AG04450 (cell line): ENCODE measurements at regions not wholly inside any gene's neighbourhood (a gene's known extent, or its start where the extent isn't known, plus 50 kb on each side); places are given as distances from the start of the nearest gene placed in this dataset.

Source experiments
- CTCF ChIA-PET: fragments of 300-600, 350-600 bp; formaldehyde crosslinking; extraction: SDS; loops from one replicate; lab custom pipeline; 2022; ENCODE audit warnings: antibody characterized with exemption, inconsistent platforms; lab: Charles Lee
- POLR2A ChIA-PET: fragments of 350-600 bp; formaldehyde crosslinking; extraction: SDS; loops from one replicate; lab custom pipeline; 2021; ENCODE audit warnings: antibody characterized with exemption, inconsistent platforms; lab: Yijun Ruan, JAX
- DNase-seq: peaks from one replicate; pipeline ENCODE4 v3.0.0-alpha.2; 2011; ENCODE audit warnings: low read depth, low spot score
- H3K27ac ChIP-seq: one replicate; pipeline ENCODE4 v1.5.1; 2012; ENCODE audit warnings: low read depth, low read length, control low read depth
- H3K27me3 ChIP-seq: one replicate; pipeline ENCODE4 v1.6.0; 2012; ENCODE audit warnings: low read length; ENCODE audit not compliant: control insufficient read depth, insufficient read depth
- H3K4me3 ChIP-seq: 2 replicates; pipeline ENCODE4 v1.5.1; 2011; ENCODE audit warnings: mild to moderate bottlenecking, low read depth, low read length, control low read depth
- H3K9me3 ChIP-seq: 2 replicates; pipeline ENCODE4 v1.5.1; 2012; ENCODE audit warnings: low read length; ENCODE audit not compliant: control insufficient read depth, insufficient read depth
- TF ChIP-seq, protein P1 (sequence below): IDR thresholded peaks from 2 replicates; pipeline ENCODE4 v1.5.1; 2011; ENCODE audit warnings: low read depth, low read length, control low read depth, inconsistent platforms

DNA sequence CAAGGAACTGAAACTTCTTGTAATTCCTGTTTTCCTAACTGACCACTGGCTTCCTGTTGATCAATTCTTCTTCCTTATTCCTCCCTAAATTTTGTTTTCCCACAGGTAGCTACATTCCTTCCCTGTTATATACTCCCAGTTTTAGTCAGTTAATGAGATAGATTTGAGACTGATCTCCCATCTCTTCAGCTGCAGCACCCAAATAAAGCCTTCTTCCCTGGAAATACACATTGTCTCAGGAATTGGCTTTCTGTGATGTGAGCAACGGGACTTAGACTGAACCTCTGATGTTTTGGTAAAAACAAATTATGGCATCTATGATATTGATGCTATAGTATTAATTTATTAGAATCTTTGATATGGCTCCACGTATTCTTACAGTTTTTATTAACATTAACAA is 617.3 kb upstream of the ST8SIA4 start:
- H3K27ac ChIP-seq: no peak overlapping the region
- H3K9me3 ChIP-seq: no peaks in the 10 kb centered on the region
- CTCF ChIA-PET: no interaction called here
- POLR2A ChIA-PET: no interaction called here
- H3K27me3 ChIP-seq: no peaks in the 10 kb centered on the region
- no peak for DNase-seq
- H3K4me3 ChIP-seq: no peak overlapping the region
- TF ChIP-seq, protein P1, sequence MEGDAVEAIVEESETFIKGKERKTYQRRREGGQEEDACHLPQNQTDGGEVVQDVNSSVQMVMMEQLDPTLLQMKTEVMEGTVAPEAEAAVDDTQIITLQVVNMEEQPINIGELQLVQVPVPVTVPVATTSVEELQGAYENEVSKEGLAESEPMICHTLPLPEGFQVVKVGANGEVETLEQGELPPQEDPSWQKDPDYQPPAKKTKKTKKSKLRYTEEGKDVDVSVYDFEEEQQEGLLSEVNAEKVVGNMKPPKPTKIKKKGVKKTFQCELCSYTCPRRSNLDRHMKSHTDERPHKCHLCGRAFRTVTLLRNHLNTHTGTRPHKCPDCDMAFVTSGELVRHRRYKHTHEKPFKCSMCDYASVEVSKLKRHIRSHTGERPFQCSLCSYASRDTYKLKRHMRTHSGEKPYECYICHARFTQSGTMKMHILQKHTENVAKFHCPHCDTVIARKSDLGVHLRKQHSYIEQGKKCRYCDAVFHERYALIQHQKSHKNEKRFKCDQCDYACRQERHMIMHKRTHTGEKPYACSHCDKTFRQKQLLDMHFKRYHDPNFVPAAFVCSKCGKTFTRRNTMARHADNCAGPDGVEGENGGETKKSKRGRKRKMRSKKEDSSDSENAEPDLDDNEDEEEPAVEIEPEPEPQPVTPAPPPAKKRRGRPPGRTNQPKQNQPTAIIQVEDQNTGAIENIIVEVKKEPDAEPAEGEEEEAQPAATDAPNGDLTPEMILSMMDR: no peak

DNA sequence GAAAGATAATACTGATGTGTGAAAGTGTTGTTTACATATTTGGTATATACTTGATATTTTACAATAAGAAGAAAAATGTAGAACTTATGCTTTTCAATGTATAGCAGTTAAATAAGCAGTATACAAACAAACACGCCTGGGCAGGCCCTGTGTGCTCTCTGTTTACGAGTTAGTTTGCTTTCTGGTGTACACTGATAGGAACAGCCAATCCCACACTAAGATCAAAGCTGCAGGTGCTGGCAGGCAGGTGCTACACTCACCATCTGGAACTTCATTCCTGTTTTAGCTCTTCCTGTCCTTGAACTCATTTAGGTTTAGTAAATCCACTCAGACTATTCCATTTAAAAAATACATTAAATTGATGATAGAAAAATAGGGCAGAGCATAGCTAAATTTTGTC is 614.7 kb upstream of the ST8SIA4 start:
- Histone ChIP-seq H3K27me3 (no peaks in the 10 kb centered on the region), H3K4me3 (no peak overlapping the region), H3K27ac (no peak overlapping the region), H3K9me3 (no peaks in the 10 kb centered on the region)
- ChIA-PET POLR2A (no interaction called here), CTCF (no interaction called here)
- no peak for DNase-seq
- TF ChIP-seq, protein P1: no peak

DNA sequence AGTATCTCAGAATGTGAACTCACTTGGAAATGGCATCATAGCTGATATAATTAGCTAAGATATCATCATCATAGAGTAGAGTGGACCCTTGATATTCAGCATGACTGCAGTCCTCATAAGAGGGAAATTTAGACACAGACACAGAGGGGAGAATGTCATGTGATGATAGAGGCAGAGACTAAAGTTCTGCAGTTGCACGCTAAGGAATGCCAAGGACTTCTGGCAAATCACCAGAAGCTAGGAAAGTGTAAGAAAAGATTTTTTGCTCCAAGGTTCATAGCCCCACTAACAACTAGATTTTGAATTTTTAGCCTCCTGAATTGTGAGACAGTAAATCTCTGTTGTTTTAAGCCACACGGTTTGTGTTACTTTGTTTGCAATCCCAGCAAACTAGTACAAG is 612.6 kb upstream of the ST8SIA4 start:
- Histone ChIP-seq H3K27me3 (no peaks in the 10 kb centered on the region), H3K4me3 (no peak overlapping the region), H3K9me3 (no peaks in the 10 kb centered on the region), H3K27ac (no peak overlapping the region)
- ChIA-PET POLR2A (no interaction called here), CTCF (no interaction called here)
- TF ChIP-seq, protein P1: no peak
- no peak for DNase-seq

DNA sequence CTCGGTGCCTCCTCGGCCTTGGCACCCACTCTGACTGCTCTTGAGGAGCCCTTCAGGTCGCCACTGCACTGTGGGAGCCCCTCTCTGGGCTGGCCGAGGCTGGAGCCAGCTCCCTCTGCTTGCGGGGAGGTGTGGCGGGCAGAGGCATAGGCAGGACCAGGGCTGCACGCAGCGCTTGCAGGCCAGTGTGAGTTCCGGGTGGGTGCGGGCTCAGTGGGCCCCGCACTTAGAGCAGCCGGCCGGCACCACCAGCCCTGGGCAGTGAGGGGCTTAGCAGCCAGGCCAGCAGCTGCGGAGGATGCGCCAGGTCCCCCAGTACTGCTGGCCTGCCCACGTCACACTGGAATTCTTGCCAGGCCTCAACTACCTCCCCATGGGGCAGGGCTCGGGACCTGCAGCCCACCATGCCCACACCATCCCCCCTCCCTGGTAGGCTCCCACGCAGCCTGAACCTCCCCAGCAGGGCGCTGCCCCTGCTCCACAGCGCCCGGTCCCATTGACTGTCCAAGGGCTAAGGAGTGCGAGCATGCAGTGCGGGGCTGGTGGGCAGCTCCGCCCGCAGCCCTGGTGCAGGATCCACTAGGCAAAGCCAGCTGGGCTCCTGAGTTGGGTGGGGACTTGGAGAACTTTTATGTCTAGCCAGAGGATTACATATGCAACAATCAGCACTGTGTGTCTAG is 602.9 kb upstream of the ST8SIA4 start:
- Histone ChIP-seq H3K27ac (no peak overlapping the region), H3K4me3 (no peak overlapping the region), H3K27me3 (no peaks in the 10 kb centered on the region), H3K9me3 (peaks cover 12% of the 10 kb centered on the region)
- CTCF ChIA-PET: no interaction called here
- TF ChIP-seq, protein P1: no peak
- POLR2A ChIA-PET: no interaction called here
- DNase-seq: no peak

DNA sequence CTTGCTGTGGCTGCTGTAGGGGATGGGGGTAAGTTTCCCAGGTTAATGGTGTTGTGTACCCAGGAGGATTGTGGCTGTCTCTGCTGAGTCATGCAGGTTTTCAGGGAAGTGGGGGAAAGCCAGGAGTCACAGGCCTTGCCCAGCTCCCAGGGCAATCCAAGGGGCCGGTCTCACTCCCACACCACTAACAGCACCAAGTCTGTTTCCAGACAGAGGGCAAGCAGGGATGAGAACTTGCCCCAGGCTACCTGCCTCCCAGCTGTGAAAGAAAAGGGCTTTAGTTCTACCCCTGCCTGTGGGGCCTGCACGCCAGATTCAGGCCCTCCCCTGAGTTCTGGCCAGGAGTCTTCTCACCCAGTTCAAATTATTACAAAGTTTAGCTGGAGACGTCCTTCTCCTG is 579.8 kb upstream of the ST8SIA4 start:
- peaks cover 8% of the 10 kb centered on the region for H3K9me3 ChIP-seq
- no peaks in the 10 kb centered on the region for H3K27me3 ChIP-seq
- no peak overlapping the region for H3K4me3 ChIP-seq
- TF ChIP-seq, protein P1: no peak
- DNase-seq: no peak
- ChIA-PET POLR2A (no interaction called here), CTCF (no interaction called here)
- H3K27ac ChIP-seq: no peak overlapping the region
